ENCODE measurements at regions not wholly inside any gene's neighbourhood (a gene's known extent, or its start where the extent isn't known, plus 50 kb on each side); places are given as distances from the start of the nearest gene placed in this dataset.

- POLR2A ChIA-PET: no interaction called here
- Histone ChIP-seq H3K9me1 (ENCODE audit: control insufficient read depth, insufficient read depth, low read length) (no peaks in the 10 kb centered on the region), H3K27me3 (ENCODE audit: control insufficient read depth in 2 of 2, insufficient read depth in 2 of 2, low read length in 2 of 2) (peaks cover 3 to 66% of the 10 kb centered on the region in 2 experiments; a peak in 4 of 5 replicates), H3K4me2 (ENCODE audit: insufficient read depth, low read length) (no peak overlapping the region), H3K9me3 (replicated peaks; ENCODE audit: control insufficient read depth, insufficient read depth, low read depth, low read length) (no peaks in the 10 kb centered on the region), H2AFZ (ENCODE audit: low read depth, low read length) (no peak overlapping the region), H3K36me3 (ENCODE audit: control insufficient read depth, insufficient read depth, low read length) (no peaks in the 10 kb centered on the region), H4K20me1 (replicated peaks; ENCODE audit: control insufficient read depth, insufficient read depth, low read length) (no peaks in the 10 kb centered on the region), H3K4me3 (no peak overlapping the region), H3K9ac (ENCODE audit: insufficient read depth in 1 of 2, low read depth in 2 of 2, low read length in 2 of 2) (no peak overlapping the region; a peak in 1 of 4 replicates), H3K4me1 (replicated peaks in 1 of 2; ENCODE audit: control insufficient read depth in 2 of 2, insufficient read depth in 2 of 2, low read length in 2 of 2) (no peaks in the 10 kb centered on the region; a peak in 2 of 5 replicates), H3K79me2 (ENCODE audit: control insufficient read depth, insufficient read depth, low read length) (no peaks in the 10 kb centered on the region), H3K27ac (ENCODE audit: extremely low read depth, low read depth, low read length) (no peak overlapping the region)
- in situ Hi-C loops (cut with MboI): no loop called here
- intact Hi-C loops (cut with micrococcal nuclease): no loop called here
- CTCF ChIA-PET (ENCODE audit: low intra/inter-chr PET ratio): no interaction called here
- WGBS (ENCODE audit: insufficient coverage, low coverage, missing lambda C conversion rate): 7% methylated on average over 13 of the region's 13 CpGs
- TF ChIP-seq WHSC1 (IDR thresholded peaks at IDR 0.05; ENCODE audit: low read length): no peak
- no peak for TF ChIP-seq ZHX1 (conservative IDR thresholded peaks at IDR 0.05; ENCODE audit: low read length)
- TF ChIP-seq BCL6 (CRISPR knock-in tag; IDR thresholded peaks at IDR 0.05): no peak
- no peak for TF ChIP-seq ZNF41 (CRISPR knock-in tag; conservative IDR thresholded peaks at IDR 0.05)
- TF ChIP-seq RBBP5 (IDR thresholded peaks at IDR 0.05; ENCODE audit: borderline replicate concordance, insufficient read depth, low read length, poor library complexity, severe bottlenecking): no peak
- TF ChIP-seq SMAD1 (IDR thresholded peaks at IDR 0.05; ENCODE audit: low read depth, low read length, partially characterized antibody): no peak
- TF ChIP-seq ZKSCAN3 (CRISPR knock-in tag; IDR thresholded peaks at IDR 0.05): no peak
- no peak for TF ChIP-seq ZNF324 (CRISPR knock-in tag; IDR thresholded peaks at IDR 0.05)
- no peak for TF ChIP-seq TSC22D4 (tag; IDR thresholded peaks at IDR 0.05)
- TF ChIP-seq POLR3A (IDR thresholded peaks at IDR 0.05; ENCODE audit: borderline replicate concordance, extremely low read depth, insufficient read depth, insufficient read length): no peak
- no peak for TF ChIP-seq KLF16 (IDR thresholded peaks at IDR 0.05)
- TF ChIP-seq, protein P1, sequence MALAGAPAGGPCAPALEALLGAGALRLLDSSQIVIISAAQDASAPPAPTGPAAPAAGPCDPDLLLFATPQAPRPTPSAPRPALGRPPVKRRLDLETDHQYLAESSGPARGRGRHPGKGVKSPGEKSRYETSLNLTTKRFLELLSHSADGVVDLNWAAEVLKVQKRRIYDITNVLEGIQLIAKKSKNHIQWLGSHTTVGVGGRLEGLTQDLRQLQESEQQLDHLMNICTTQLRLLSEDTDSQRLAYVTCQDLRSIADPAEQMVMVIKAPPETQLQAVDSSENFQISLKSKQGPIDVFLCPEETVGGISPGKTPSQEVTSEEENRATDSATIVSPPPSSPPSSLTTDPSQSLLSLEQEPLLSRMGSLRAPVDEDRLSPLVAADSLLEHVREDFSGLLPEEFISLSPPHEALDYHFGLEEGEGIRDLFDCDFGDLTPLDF (CRISPR knock-in tag; IDR thresholded peaks at IDR 0.05): no peak
- no peak for TF ChIP-seq MAFG (tag; conservative IDR thresholded peaks at IDR 0.05)
- TF ChIP-seq SP2 (IDR thresholded peaks at IDR 0.05; ENCODE audit: extremely low read depth, low read depth, low read length, poor library complexity, severe bottlenecking): no peak
- no peak for TF ChIP-seq CBX3 (IDR thresholded peaks at IDR 0.05; ENCODE audit: borderline replicate concordance in 1 of 2, low read length in 2 of 2)
- TF ChIP-seq FOXA1 (IDR thresholded peaks at IDR 0.05; ENCODE audit: borderline replicate concordance): no peak
- ATAC-seq (no peak), DNase-seq (ENCODE audit: extremely low read depth in 1 of 4, low spot score in 3 of 4) (no peak), FAIRE-seq (peak; percentile 46)
- no TSS peak for BruUV-seq (replicated peaks)
Measured at GRCh38 chr16:88202207-88202745, 180.5 kb upstream of the ZNF469 start.

All from K562 (cell line).